ENCODE measurements at regions not wholly inside any gene's neighbourhood (a gene's known extent, or its start where the extent isn't known, plus 50 kb on each side); places are given as distances from the start of the nearest gene placed in this dataset.

GRCh38 chr17:14859542-14859941 is 405.6 kb downstream of the PMP22 start:
- TF ChIP-seq, protein P1, sequence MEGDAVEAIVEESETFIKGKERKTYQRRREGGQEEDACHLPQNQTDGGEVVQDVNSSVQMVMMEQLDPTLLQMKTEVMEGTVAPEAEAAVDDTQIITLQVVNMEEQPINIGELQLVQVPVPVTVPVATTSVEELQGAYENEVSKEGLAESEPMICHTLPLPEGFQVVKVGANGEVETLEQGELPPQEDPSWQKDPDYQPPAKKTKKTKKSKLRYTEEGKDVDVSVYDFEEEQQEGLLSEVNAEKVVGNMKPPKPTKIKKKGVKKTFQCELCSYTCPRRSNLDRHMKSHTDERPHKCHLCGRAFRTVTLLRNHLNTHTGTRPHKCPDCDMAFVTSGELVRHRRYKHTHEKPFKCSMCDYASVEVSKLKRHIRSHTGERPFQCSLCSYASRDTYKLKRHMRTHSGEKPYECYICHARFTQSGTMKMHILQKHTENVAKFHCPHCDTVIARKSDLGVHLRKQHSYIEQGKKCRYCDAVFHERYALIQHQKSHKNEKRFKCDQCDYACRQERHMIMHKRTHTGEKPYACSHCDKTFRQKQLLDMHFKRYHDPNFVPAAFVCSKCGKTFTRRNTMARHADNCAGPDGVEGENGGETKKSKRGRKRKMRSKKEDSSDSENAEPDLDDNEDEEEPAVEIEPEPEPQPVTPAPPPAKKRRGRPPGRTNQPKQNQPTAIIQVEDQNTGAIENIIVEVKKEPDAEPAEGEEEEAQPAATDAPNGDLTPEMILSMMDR (IDR thresholded peaks at IDR 0.05; ENCODE audit: low read depth, low read length): no peak
- TF ChIP-seq EZH2phosphoT487 (IDR thresholded peaks at IDR 0.05; ENCODE audit: low read depth): no peak
